Tongue (tissue), 1 donor: ENCODE measurements at regions not wholly inside any gene's neighbourhood (a gene's known extent, or its start where the extent isn't known, plus 50 kb on each side); places are given as distances from the start of the nearest gene placed in this dataset.
A peak's percentile ranks its signal among the peaks of the same experiment; 100 is the strongest.

Source experiments
- DNase-seq: peaks from one replicate; pipeline ENCODE4 v3.0.0-alpha.2; 2015

- DNase-seq, result no peak
These were observed 464.6 kb downstream of the PCDH18 start for GRCh38 chr4:137067735-137068134.

DNA sequence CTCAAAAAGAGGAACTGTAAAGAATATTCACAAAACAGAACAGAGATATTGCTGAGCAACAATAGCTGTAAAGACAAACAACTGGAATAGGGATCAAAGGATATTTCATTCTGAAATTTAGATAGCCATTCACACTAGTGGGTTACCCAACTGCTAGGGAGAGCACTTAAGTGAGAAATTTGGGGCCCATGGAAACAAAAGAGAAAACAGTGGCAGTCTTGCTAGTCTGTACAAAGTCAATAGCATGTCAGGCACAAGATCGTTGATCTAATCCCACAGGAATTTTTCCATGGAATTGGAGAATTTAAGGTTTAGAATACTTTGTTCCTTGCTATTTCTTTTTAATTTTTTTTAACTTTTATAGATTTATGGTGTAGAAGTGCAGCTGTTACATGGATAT is 467.0 kb downstream of the PCDH18 start:
- DNase-seq, result no peak

DNA sequence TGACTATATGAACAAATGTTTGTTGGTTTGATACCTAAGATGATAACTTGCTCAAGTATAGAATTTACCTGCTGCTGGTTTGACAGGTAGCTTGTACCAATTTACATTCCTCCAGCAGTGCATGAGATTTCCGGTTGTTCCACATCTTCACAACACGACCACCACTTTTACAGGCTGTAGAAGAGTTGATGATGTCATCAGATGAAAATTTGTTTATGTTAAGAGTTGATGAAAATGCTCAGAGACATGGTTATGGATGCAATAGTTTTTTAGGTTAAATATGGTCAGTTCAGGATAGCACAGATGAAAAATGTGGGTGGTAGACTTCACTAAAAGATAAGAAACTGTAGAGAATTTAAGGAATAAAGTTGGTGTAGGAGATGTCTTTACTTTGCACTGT is 468.3 kb downstream of the PCDH18 start:
- no peak for DNase-seq

GRCh38 chr4:137043184-137043583 is 489.1 kb downstream of the PCDH18 start:
- DNase-seq, result no peak

GRCh38 chr4:137039370-137039769 is 492.9 kb downstream of the PCDH18 start:
- DNase-seq, result peak; percentile 58

DNA sequence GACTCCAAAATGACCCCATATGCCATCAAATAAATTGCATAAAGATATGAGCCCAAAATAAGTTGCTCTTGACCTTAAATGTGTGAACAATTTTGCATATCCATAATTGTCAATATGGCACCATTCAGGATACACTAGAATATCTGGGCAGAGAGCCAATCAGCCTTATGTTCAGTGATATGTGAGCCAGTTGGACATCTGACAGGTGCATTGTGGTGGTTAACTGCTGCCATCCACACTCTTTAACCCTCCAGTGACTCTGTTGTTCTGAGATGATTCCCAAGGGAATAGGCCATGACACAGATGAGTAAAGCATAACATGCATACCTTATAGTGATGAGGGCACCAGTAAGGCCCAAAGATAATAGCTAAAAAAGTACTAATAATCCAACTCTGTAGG is 500.1 kb downstream of the PCDH18 start:
- peak; percentile 88 for DNase-seq

DNA sequence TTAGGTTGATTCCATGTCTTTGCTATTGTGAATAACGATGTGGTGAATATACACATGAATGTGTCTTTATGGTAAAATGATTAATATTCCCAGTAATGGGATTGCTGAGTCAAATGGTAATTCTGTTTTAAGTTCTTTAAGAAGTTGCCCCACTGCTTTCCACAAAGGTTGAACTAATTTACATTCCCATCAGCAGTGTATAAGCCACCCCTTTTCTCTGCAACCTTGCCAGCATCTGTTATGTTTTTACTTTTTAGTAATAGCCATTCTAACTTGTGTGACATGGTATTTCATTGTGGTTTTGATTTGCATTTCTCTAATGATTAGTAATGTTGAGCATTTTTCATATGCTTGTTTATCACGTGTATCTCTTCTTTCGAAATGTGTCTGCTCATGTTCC is 503.3 kb downstream of the PCDH18 start:
- DNase-seq, result no peak

- no peak for DNase-seq
These were observed 506.7 kb downstream of the PCDH18 start for GRCh38 chr4:137025484-137026059.

DNA sequence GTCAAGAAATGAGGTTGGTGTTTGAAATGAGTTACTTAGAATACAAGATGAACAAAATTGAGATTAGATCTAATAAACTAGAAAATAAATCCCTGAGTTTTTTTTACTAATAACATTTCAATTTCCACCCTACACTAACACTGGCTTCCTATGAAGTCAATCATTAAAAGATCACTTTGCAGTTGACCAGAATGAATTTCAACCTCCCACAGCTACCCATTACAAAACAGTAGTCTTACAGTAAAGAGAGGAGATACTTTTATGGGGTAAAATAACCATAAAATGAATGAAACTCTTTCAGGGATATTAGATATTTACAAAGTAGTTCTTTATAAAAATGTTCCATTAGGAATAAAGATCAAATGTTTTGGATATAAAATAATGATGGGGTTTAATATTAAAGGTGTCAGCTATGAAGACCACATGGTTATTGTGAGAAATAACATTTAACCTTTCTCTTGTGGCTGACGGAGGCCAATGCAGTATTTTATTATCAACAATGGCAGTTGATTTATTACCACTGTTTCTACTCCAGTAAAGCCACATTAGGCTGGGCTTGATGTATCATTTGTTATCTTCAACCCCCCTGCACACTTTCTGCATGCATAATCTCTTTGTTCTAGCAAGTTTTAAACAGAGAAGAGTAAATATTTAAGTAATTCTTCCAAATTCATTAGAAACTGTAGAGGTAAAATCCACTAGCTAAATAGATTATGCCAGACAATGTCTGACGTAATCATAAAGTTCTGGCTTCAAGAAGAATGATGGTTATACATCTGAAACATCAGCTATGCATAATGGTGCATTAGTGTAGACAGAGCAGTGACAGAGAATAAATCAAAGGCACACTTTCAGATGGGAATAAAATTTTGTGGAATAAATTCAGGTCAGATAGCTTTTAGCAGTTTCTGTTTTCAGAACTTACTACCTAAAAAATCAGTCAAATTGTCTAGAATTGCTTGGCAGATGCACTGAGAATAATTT is 516.6 kb downstream of the PCDH18 start:
- no peak for DNase-seq

DNA sequence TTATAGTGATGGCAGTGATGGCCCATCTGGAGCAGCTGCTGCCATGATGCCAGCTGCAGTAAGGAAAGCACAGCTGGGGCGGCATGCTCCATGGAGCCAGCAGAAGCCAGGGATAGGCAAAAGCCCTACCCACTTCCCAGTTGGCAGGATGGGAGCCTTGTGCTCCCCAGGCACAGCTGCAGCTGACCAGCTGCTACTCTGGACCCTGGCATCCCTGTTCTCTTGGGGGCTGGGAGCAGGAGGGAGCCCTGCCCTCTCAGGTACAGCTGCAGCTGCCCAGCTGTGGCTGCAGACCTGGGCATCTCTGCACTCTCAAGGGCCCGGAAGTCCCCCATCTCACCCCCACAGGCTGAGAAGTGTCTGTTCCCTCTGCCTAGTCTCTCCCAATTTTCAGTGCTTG is 531.9 kb downstream of the PCDH18 start:
- DNase-seq, result peak; percentile 5

- no peak for DNase-seq
These were observed 540.3 kb downstream of the PCDH18 start for GRCh38 chr4:136992032-136992431.

DNA sequence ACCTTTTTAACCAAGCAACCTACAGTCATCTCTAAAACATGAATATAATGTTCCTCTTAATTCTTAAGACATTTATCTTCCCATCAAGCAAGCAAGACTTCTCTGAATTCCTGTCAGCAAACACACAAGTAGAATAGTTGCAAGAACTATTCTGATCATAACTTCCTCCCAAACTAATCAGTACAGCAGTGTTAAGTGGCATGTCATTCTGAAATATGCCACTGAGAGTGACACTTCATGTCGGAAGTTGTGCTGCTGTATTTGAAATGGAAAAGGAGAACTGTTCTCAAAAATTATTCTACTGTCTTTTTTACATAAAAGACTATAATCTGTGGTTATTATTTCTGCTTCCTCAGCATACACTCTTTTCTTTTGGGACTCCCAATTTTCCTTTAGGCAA is 546.6 kb downstream of the PCDH18 start:
- no peak for DNase-seq

GRCh38 chr4:136967069-136967468 is 565.2 kb downstream of the PCDH18 start:
- no peak for DNase-seq

DNA sequence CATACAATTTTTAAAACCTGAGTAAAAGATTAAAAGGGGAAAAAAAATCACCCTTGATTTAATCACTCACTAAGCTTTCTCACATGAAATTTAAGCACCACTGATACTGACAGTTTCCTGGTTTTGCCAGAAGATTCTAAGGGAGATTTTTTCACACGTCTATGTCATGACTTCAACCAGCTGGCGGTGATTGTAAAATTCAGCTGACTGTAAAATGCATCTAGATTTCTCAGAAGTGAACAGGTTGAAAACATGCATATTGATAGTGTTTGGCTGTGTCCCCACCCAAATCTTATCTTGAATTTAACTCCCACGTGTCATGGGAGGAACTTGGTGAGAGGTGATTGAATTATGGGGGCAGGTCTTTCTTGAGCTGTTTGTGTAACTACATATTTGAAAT is 566.8 kb downstream of the PCDH18 start:
- no peak for DNase-seq

GRCh38 chr4:136962868-136963267 is 569.4 kb downstream of the PCDH18 start:
- no peak for DNase-seq

DNA sequence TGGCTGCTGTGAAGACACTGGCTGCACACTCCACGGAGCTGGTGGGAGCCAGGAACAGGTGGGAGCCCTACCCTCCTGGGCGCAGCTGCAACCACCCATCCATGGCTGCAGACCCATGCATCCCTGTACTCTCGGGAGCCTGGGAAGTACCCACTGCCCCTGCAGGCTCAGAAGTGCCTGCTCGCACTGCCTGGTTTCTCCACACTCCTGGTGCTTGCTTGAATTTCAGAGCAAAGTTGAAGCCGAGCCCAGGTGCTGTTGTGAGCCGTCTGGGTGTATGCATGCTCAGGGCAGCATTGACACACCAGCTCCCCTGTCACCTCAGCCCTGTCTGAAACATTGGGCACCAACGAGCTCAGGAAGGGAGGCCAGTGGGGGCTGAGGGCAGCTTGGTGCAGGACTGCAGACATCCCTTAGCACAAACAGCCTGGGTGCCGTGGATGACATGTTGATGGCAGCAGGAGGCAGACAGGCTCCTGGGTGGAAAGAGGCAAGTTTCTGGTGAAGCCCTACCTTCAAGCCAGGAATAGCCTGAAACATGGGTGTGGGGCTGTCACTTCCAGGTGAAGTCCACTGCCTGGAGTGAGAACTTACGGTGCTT is 585.9 kb downstream of the PCDH18 start:
- DNase-seq, result no peak

DNA sequence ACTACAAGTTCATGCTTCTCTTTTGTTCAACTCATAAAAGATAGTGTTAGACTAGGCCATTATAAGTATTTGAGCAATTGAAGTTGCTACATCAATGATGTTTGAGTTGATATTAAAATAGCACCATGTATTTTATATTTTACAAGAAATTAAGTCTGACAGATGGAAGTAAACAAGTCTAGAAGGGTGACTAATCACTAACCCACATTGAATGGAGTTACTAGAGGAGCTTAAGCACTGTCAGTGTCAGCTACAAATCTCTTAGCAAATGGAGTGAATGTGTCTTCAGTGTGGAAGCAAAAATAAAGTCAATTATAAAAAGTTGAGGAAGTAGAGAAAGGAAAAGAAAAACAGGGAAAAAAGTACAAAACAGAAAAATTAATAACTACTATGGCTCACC is 592.5 kb downstream of the PCDH18 start:
- DNase-seq, result no peak

- no peak for DNase-seq
These were observed 596.4 kb downstream of the PCDH18 start for GRCh38 chr4:136935871-136936270.

GRCh38 chr4:136935305-136935704 is 597.0 kb downstream of the PCDH18 start:
- DNase-seq, result no peak

GRCh38 chr4:136934601-136935000 is 597.7 kb downstream of the PCDH18 start:
- no peak for DNase-seq

DNA sequence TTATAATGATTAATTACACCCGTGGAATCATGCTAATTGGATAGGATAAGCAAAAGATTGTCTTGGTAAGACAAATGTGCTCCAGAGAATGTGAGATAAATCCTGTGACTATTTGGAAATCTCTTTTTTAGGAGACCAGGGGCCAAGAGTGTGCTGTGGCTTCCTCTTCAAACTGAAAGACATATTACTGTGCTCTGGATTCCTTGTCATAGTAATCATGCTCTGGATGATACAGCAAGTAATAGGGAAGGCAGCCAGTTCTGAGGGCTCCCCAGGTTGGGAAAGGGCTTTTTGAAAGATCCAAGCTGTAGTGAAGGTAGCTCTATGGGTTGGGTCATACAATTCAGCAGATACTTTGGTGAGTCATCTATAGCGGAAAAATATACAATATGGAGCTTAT is 600.5 kb downstream of the PCDH18 start:
- no peak for DNase-seq

DNA sequence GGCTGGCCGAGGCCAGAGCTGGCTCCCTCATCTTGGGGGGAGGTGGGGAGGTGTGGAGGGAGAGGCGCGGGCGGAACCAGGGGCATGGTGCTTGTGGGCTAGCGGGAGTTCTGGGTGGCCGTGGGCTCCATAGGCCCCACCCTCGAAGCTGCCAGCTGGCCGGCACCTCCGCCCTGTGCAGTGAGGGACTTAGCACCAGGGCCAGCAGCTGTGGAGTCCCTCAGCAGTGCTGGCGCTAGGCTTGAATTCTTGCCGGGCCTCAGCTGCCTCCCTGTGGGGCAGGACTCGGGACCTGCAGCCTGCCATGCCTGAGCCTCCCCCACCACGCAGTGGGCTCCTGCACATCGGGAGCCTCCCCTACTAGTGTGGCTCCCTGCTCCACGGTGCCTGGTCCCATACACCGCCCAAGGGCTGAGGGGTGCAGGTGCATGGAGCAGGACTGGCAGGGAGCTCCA is 603.3 kb downstream of the PCDH18 start:
- no peak for DNase-seq

- no peak for DNase-seq
These were observed 605.1 kb downstream of the PCDH18 start for GRCh38 chr4:136927172-136927571.
